Mesendoderm (in vitro differentiated cells): ENCODE measurements at regions not wholly inside any gene's neighbourhood (a gene's known extent, or its start where the extent isn't known, plus 50 kb on each side); places are given as distances from the start of the nearest gene placed in this dataset.
A peak's percentile ranks its signal among the peaks of the same experiment; 100 is the strongest.

Experiments used
- DNase-seq: peaks from one replicate; pipeline ENCODE4 v3.0.0; 2013
- H2AK5ac ChIP-seq: 2 replicates; pipeline ENCODE4 v1.6.1; 2013; ENCODE audit warnings: low read length, inconsistent platforms
- H2BK120ac ChIP-seq: 2 replicates; pipeline ENCODE4 v1.6.1; 2013; ENCODE audit warnings: low read depth, mild to moderate bottlenecking, low read length, moderate library complexity, mixed read lengths
- H2BK15ac ChIP-seq: replicated peaks from 2 replicates; pipeline ENCODE4 v1.6.1; 2013; ENCODE audit warnings: low read depth, mild to moderate bottlenecking, moderate library complexity
- H2BK5ac ChIP-seq: 2 replicates; pipeline ENCODE4 v1.6.1; 2013; ENCODE audit warnings: low read length, inconsistent platforms
- H3K18ac ChIP-seq: 2 replicates; pipeline ENCODE4 v1.6.1; 2013; ENCODE audit warnings: mild to moderate bottlenecking, low read length, mixed read lengths
- H3K23ac ChIP-seq: one replicate; pipeline ENCODE4 v1.6.1; 2013; ENCODE audit warnings: low read length
- H3K27ac ChIP-seq: 2 replicates; pipeline ENCODE4 v1.5.1; 2013; ENCODE audit warnings: low read depth, mild to moderate bottlenecking, inconsistent platforms, low read length, moderate library complexity
- H3K27me3 ChIP-seq: 2 replicates; pipeline ENCODE4 v1.6.1; 2013; ENCODE audit warnings: low read length, control low read depth, mild to moderate bottlenecking, inconsistent platforms; ENCODE audit not compliant: insufficient read depth, poor library complexity
- H3K36me3 ChIP-seq: 2 replicates; pipeline ENCODE4 v1.6.1; 2013; ENCODE audit warnings: low read length, inconsistent platforms; ENCODE audit not compliant: control insufficient read depth, insufficient read depth
- H3K4ac ChIP-seq: one replicate; pipeline ENCODE4 v1.6.1; 2013; ENCODE audit warnings: low read depth, mild to moderate bottlenecking, low read length, moderate library complexity
- H3K4me1 ChIP-seq: 2 replicates; pipeline ENCODE4 v1.6.1; 2013; ENCODE audit warnings: low read depth, low read length, inconsistent platforms; ENCODE audit not compliant: control insufficient read depth
- H3K4me2 ChIP-seq: 2 replicates; pipeline ENCODE4 v1.6.1; 2013; ENCODE audit warnings: low read length
- H3K4me3 ChIP-seq: 2 replicates; pipeline ENCODE4 v1.5.1; 2013; ENCODE audit warnings: mild to moderate bottlenecking, low read length
- H3K56ac ChIP-seq: one replicate; pipeline ENCODE4 v1.6.1; 2013; ENCODE audit warnings: low read length
- H3K79me1 ChIP-seq: 2 replicates; pipeline ENCODE4 v1.6.1; 2013; ENCODE audit warnings: low read length, inconsistent platforms
- H3K79me2 ChIP-seq: 2 replicates; pipeline ENCODE4 v1.6.1; 2013; ENCODE audit warnings: mild to moderate bottlenecking, low read length; ENCODE audit not compliant: control insufficient read depth, insufficient read depth
- H3K9ac ChIP-seq: 2 replicates; pipeline ENCODE4 v1.6.1; 2013; ENCODE audit warnings: low read length, inconsistent platforms
- H4K5ac ChIP-seq: one replicate; pipeline ENCODE4 v1.6.1; 2013; ENCODE audit warnings: low read length
- H4K8ac ChIP-seq: one replicate; pipeline ENCODE4 v1.6.1; 2013; ENCODE audit warnings: low read depth, mild to moderate bottlenecking, control low read depth, low read length, moderate library complexity
- WGBS: extraction: QIAGEN DNeasy Blood & Tissue Kit; methylation state at CpG from one replicate; pipeline ENCODE4 v1.1.7; 2013; ENCODE audit warnings: low lambda C conversion rate, missing lambda C conversion rate; ENCODE audit not compliant: insufficient coverage; ENCODE audit errors: extremely low coverage; 5-methylcytosine and 5-hydroxymethylcytosine counted together

GRCh38 chr2:128654408-128654807, 335.7 kb upstream of the HS6ST1 start:
- no CpG with 5 or more reads among the region's 5 CpGs for WGBS
- H4K8ac ChIP-seq, result no peak overlapping the region
- no peak overlapping the region for H2BK5ac ChIP-seq
- H3K9ac ChIP-seq, result no peak overlapping the region
- no peak overlapping the region for H2BK120ac ChIP-seq
- no peak overlapping the region for H2BK15ac ChIP-seq
- H3K36me3 ChIP-seq, result no peaks in the 10 kb centered on the region
- H3K18ac ChIP-seq, result no peak overlapping the region
- no peak overlapping the region for H3K56ac ChIP-seq
- H3K27ac ChIP-seq, result no peak overlapping the region
- H3K27me3 ChIP-seq, result no peaks in the 10 kb centered on the region
- H4K5ac ChIP-seq, result no peak overlapping the region
- no peaks in the 10 kb centered on the region for H3K79me2 ChIP-seq
- H3K4me2 ChIP-seq, result no peak overlapping the region
- H3K23ac ChIP-seq, result no peak overlapping the region
- no peaks in the 10 kb centered on the region for H3K4me1 ChIP-seq
- no peaks in the 10 kb centered on the region for H3K79me1 ChIP-seq
- no peak overlapping the region for H3K4me3 ChIP-seq
- no peak overlapping the region for H2AK5ac ChIP-seq
- no peak overlapping the region for H3K4ac ChIP-seq
- DNase-seq, result no peak

GRCh38 chr2:128660836-128661235, 342.2 kb upstream of the HS6ST1 start:
- Histone ChIP-seq H3K9ac (no peak overlapping the region), H2BK15ac (no peak overlapping the region), H4K5ac (no peak overlapping the region), H2BK120ac (no peak overlapping the region), H3K27ac (no peak overlapping the region), H3K4me3 (no peak overlapping the region), H3K4ac (no peak overlapping the region), H2AK5ac (no peak overlapping the region), H3K79me1 (no peaks in the 10 kb centered on the region), H3K27me3 (no peaks in the 10 kb centered on the region), H2BK5ac (no peak overlapping the region), H3K56ac (no peak overlapping the region), H3K18ac (no peak overlapping the region), H3K36me3 (no peaks in the 10 kb centered on the region), H4K8ac (no peak overlapping the region), H3K4me2 (no peak overlapping the region), H3K79me2 (no peaks in the 10 kb centered on the region), H3K23ac (no peak overlapping the region), H3K4me1 (peaks cover 3% of the 10 kb centered on the region)
- WGBS, result no CpG with 5 or more reads among the region's 6 CpGs
- DNase-seq, result no peak

GRCh38 chr2:128661311-128661710, 342.6 kb upstream of the HS6ST1 start:
- H3K18ac ChIP-seq, result no peak overlapping the region
- no peak overlapping the region for H4K8ac ChIP-seq
- H3K79me2 ChIP-seq, result no peaks in the 10 kb centered on the region
- no CpG with 5 or more reads among the region's 5 CpGs for WGBS
- no peak overlapping the region for H4K5ac ChIP-seq
- no peak overlapping the region for H3K27ac ChIP-seq
- H3K79me1 ChIP-seq, result no peaks in the 10 kb centered on the region
- H2AK5ac ChIP-seq, result no peak overlapping the region
- H3K9ac ChIP-seq, result no peak overlapping the region
- no peaks in the 10 kb centered on the region for H3K27me3 ChIP-seq
- no peak overlapping the region for H3K56ac ChIP-seq
- H2BK5ac ChIP-seq, result no peak overlapping the region
- no peaks in the 10 kb centered on the region for H3K36me3 ChIP-seq
- no peak overlapping the region for H3K4me2 ChIP-seq
- H2BK120ac ChIP-seq, result no peak overlapping the region
- no peak overlapping the region for H3K4me3 ChIP-seq
- H3K23ac ChIP-seq, result no peak overlapping the region
- H3K4ac ChIP-seq, result no peak overlapping the region
- no peak overlapping the region for H2BK15ac ChIP-seq
- H3K4me1 ChIP-seq, result peaks cover 3% of the 10 kb centered on the region
- no peak for DNase-seq

GRCh38 chr2:128662051-128662471, 343.4 kb upstream of the HS6ST1 start:
- H3K27me3 ChIP-seq, result no peaks in the 10 kb centered on the region
- H3K56ac ChIP-seq, result no peak overlapping the region
- H4K8ac ChIP-seq, result no peak overlapping the region
- H4K5ac ChIP-seq, result no peak overlapping the region
- no peaks in the 10 kb centered on the region for H3K79me2 ChIP-seq
- H2AK5ac ChIP-seq, result no peak overlapping the region
- H3K4me1 ChIP-seq, result peaks cover 3% of the 10 kb centered on the region
- no CpG with 5 or more reads among the region's 8 CpGs for WGBS
- no peak overlapping the region for H3K4me3 ChIP-seq
- no peak overlapping the region for H2BK5ac ChIP-seq
- no peaks in the 10 kb centered on the region for H3K36me3 ChIP-seq
- no peak overlapping the region for H3K23ac ChIP-seq
- DNase-seq, result no peak
- H3K4ac ChIP-seq, result no peak overlapping the region
- no peak overlapping the region for H3K9ac ChIP-seq
- no peak overlapping the region for H2BK120ac ChIP-seq
- H2BK15ac ChIP-seq, result no peak overlapping the region
- H3K4me2 ChIP-seq, result no peak overlapping the region
- H3K79me1 ChIP-seq, result no peaks in the 10 kb centered on the region
- H3K18ac ChIP-seq, result no peak overlapping the region
- no peak overlapping the region for H3K27ac ChIP-seq

GRCh38 chr2:128663371-128664050, 344.8 kb upstream of the HS6ST1 start:
- Histone ChIP-seq H2BK5ac (no peak overlapping the region), H3K9ac (no peak overlapping the region), H3K56ac (no peak overlapping the region), H2BK120ac (no peak overlapping the region), H3K23ac (no peak overlapping the region), H3K79me2 (no peaks in the 10 kb centered on the region), H3K4ac (no peak overlapping the region), H4K5ac (no peak overlapping the region), H4K8ac (no peak overlapping the region), H2BK15ac (no peak overlapping the region), H3K4me2 (no peak overlapping the region), H3K27ac (no peak overlapping the region), H2AK5ac (no peak overlapping the region), H3K79me1 (no peaks in the 10 kb centered on the region), H3K4me3 (no peak overlapping the region), H3K18ac (no peak overlapping the region), H3K36me3 (no peaks in the 10 kb centered on the region), H3K27me3 (no peaks in the 10 kb centered on the region), H3K4me1 (peaks cover 3% of the 10 kb centered on the region)
- no peak for DNase-seq
- WGBS, result no CpG with 5 or more reads among the region's 12 CpGs

- Histone ChIP-seq H3K4me1 (peaks cover 3% of the 10 kb centered on the region), H2BK120ac (no peak overlapping the region), H3K4me3 (no peak overlapping the region), H2AK5ac (peak overlapping the region; percentile 32), H3K36me3 (no peaks in the 10 kb centered on the region), H3K79me2 (no peaks in the 10 kb centered on the region), H3K27me3 (no peaks in the 10 kb centered on the region), H3K4me2 (no peak overlapping the region), H3K4ac (no peak overlapping the region), H3K23ac (no peak overlapping the region), H2BK5ac (no peak overlapping the region), H4K5ac (no peak overlapping the region), H3K27ac (no peak overlapping the region), H4K8ac (no peak overlapping the region), H3K18ac (no peak overlapping the region), H3K9ac (peak overlapping the region; percentile 20), H3K56ac (no peak overlapping the region), H2BK15ac (no peak overlapping the region), H3K79me1 (no peaks in the 10 kb centered on the region)
- WGBS, result no CpG with 5 or more reads among the region's 4 CpGs
- peak; percentile 86 for DNase-seq
Measured at GRCh38 chr2:128664499-128664971, 345.9 kb upstream of the HS6ST1 start.
